ENCODE measurements at regions not wholly inside any gene's neighbourhood (a gene's known extent, or its start where the extent isn't known, plus 50 kb on each side); places are given as distances from the start of the nearest gene placed in this dataset.
A peak's percentile ranks its signal among the peaks of the same experiment; 100 is the strongest.
"Not testable (repeated sequence)": the region's sequence is repeated elsewhere in the genome, so short reads cannot be mapped to it uniquely, and the experiment has no call there.

GRCh38 chr1:178644308-178645120 lies 80.5 kb upstream of the RALGPS2 start:
- peak; percentile 79 for DNase-seq

- DNase-seq: no peak
Observed at GRCh38 chr1:178645157-178645807, 79.8 kb upstream of the RALGPS2 start.

GRCh38 chr1:178645808-178646200 lies 79.2 kb upstream of the RALGPS2 start:
- DNase-seq: no peak

GRCh38 chr1:178646821-178647220 lies 78.2 kb upstream of the RALGPS2 start:
- DNase-seq: no peak

GRCh38 chr1:178648151-178648550 lies 76.9 kb upstream of the RALGPS2 start:
- DNase-seq: no peak

GRCh38 chr1:178649582-178650350 lies 75.3 kb upstream of the RALGPS2 start:
- DNase-seq: no peak

GRCh38 chr1:178650934-178651511 lies 74.0 kb upstream of the RALGPS2 start:
- DNase-seq: no peak

- DNase-seq: no peak
Observed at GRCh38 chr1:178651742-178652141, 73.3 kb upstream of the RALGPS2 start.

- no peak for DNase-seq
Observed at GRCh38 chr1:178652506-178653490, 72.2 kb upstream of the RALGPS2 start.

GRCh38 chr1:178659789-178660208 lies 65.2 kb upstream of the RALGPS2 start:
- no peak for DNase-seq

GRCh38 chr1:178660461-178660860 lies 64.6 kb upstream of the RALGPS2 start:
- no peak for DNase-seq

GRCh38 chr1:178664278-178664677 lies 60.8 kb upstream of the RALGPS2 start:
- DNase-seq: no peak

- no peak for DNase-seq
Observed at GRCh38 chr1:178665579-178665978, 59.5 kb upstream of the RALGPS2 start.

- DNase-seq: not testable (repeated sequence)
Observed at GRCh38 chr1:178666891-178667290, 58.2 kb upstream of the RALGPS2 start.

- no peak for DNase-seq
Observed at GRCh38 chr1:178672434-178672833, 52.6 kb upstream of the RALGPS2 start.

- DNase-seq: not testable (repeated sequence)
Observed at GRCh38 chr1:178674559-178674958, 50.5 kb upstream of the RALGPS2 start.

All from hematopoietic multipotent progenitor cell treated with erythropoietin and hydrocortisone succinate and interleukin-3 and kit ligand, for 6 days (in vitro differentiated cells).